ENCODE measurements at regions not wholly inside any gene's neighbourhood (a gene's known extent, or its start where the extent isn't known, plus 50 kb on each side); places are given as distances from the start of the nearest gene placed in this dataset.
"Not testable (repeated sequence)": the region's sequence is repeated elsewhere in the genome, so short reads cannot be mapped to it uniquely, and the experiment has no call there.

- H3K79me2 ChIP-seq (ENCODE audit: control insufficient read depth, insufficient read depth, low read length), result no peaks in the 10 kb centered on the region
- no peak overlapping the region for H2AFZ ChIP-seq (ENCODE audit: low read depth, low read length)
- no peak overlapping the region for H3K27ac ChIP-seq (ENCODE audit: insufficient read depth, low read depth, low read length)
- ChIA-PET POLR2A (no interaction called here), CTCF (no interaction called here)
- H3K9me3 ChIP-seq (replicated peaks; ENCODE audit: control insufficient read depth, insufficient read depth, low read length), result no peaks in the 10 kb centered on the region
- dilution Hi-C loops (cut with MboI; ENCODE audit: extremely low pct_ligation_motif_present, low sequenced_read_pairs), result no loop called here
- H3K4me2 ChIP-seq (ENCODE audit: insufficient read depth, low read length), result no peak overlapping the region
- H3K4me3 ChIP-seq (replicated peaks in 1 of 3; ENCODE audit: insufficient read depth in 1 of 3, low read depth in 1 of 3, low read length in 3 of 3), result no peak overlapping the region
- no peak overlapping the region for H3K9ac ChIP-seq (replicated peaks; ENCODE audit: extremely low read depth, insufficient read depth, low read length)
- FAIRE-seq (no peak), DNase-seq (ENCODE audit: low read depth, low spot score) (no peak)
- H3K4me1 ChIP-seq (ENCODE audit: control insufficient read depth, extremely low read depth, insufficient read depth, low read length), result no peaks in the 10 kb centered on the region
- H3K27me3 ChIP-seq (ENCODE audit: control insufficient read depth in 2 of 2, insufficient read depth in 2 of 2, low read length in 2 of 2), result no peaks in the 10 kb centered on the region
- intact Hi-C loops (cut with micrococcal nuclease), result no loop called here
- no peak for TF ChIP-seq GATA2 (IDR thresholded peaks at IDR 0.05; ENCODE audit: insufficient read depth, insufficient read length, low read depth, low read length)
- TF ChIP-seq JUN (IDR thresholded peaks at IDR 0.05; ENCODE audit: borderline replicate concordance, insufficient read depth, insufficient read length, low read depth), result no peak
- TF ChIP-seq MYC (IDR thresholded peaks at IDR 0.05; ENCODE audit: low read depth, low read length), result no peak
- TF ChIP-seq CTCF (IDR thresholded peaks at IDR 0.05; ENCODE audit: extremely low read depth in 1 of 2, insufficient read depth in 1 of 2, low read depth in 1 of 2, low read length in 2 of 2), result no peak
- TF ChIP-seq POLR2AphosphoS5 (IDR thresholded peaks at IDR 0.05; ENCODE audit: insufficient read depth, low read depth, low read length), result no peak
- H3K9me1 ChIP-seq (replicated peaks; ENCODE audit: control insufficient read depth, extremely low read depth, insufficient read depth, low read length), result no peaks in the 10 kb centered on the region
- no TSS peak for BruUV-seq (replicated peaks)
- H4K20me1 ChIP-seq (replicated peaks; ENCODE audit: control insufficient read depth, extremely low read depth, insufficient read depth, low read length), result no peaks in the 10 kb centered on the region
- H3K36me3 ChIP-seq (ENCODE audit: control insufficient read depth in 2 of 2, extremely low read depth in 1 of 2, insufficient read depth in 2 of 2, low read length in 2 of 2), result no peaks in the 10 kb centered on the region
Observed at GRCh38 chr21:27026501-27026900, 59.6 kb upstream of the ADAMTS5 start.

GRCh38 chr21:27025708-27026107, 58.8 kb upstream of the ADAMTS5 start:
- intact Hi-C loops (cut with micrococcal nuclease); H3K4me3 ChIP-seq (replicated peaks in 1 of 3; ENCODE audit: insufficient read depth in 1 of 3, low read depth in 1 of 3, low read length in 3 of 3); H3K27ac ChIP-seq (ENCODE audit: insufficient read depth, low read depth, low read length); POLR2A ChIA-PET; dilution Hi-C loops (cut with MboI; ENCODE audit: extremely low pct_ligation_motif_present, low sequenced_read_pairs); H3K36me3 ChIP-seq (ENCODE audit: control insufficient read depth in 2 of 2, extremely low read depth in 1 of 2, insufficient read depth in 2 of 2, low read length in 2 of 2); H3K9ac ChIP-seq (replicated peaks; ENCODE audit: extremely low read depth, insufficient read depth, low read length); H3K9me1 ChIP-seq (replicated peaks; ENCODE audit: control insufficient read depth, extremely low read depth, insufficient read depth, low read length); DNase-seq (ENCODE audit: low read depth, low spot score); FAIRE-seq; CTCF ChIA-PET; BruUV-seq (replicated peaks); H3K4me2 ChIP-seq (ENCODE audit: insufficient read depth, low read length); H3K27me3 ChIP-seq (ENCODE audit: control insufficient read depth in 2 of 2, insufficient read depth in 2 of 2, low read length in 2 of 2); H3K4me1 ChIP-seq (ENCODE audit: control insufficient read depth, extremely low read depth, insufficient read depth, low read length); H3K9me3 ChIP-seq (replicated peaks; ENCODE audit: control insufficient read depth, insufficient read depth, low read length); H4K20me1 ChIP-seq (replicated peaks; ENCODE audit: control insufficient read depth, extremely low read depth, insufficient read depth, low read length); H2AFZ ChIP-seq (ENCODE audit: low read depth, low read length); H3K79me2 ChIP-seq (ENCODE audit: control insufficient read depth, insufficient read depth, low read length): not testable (repeated sequence)
